WERI-Rb-1 (cell line): ENCODE measurements at regions not wholly inside any gene's neighbourhood (a gene's known extent, or its start where the extent isn't known, plus 50 kb on each side); places are given as distances from the start of the nearest gene placed in this dataset.

Source experiments
- DNase-seq: peaks from one replicate; pipeline ENCODE4 v3.0.0-alpha.2; 2020
- H3K27ac ChIP-seq: fragments of 250-450 bp; sonication (Bioruptor Pico); 2 replicates; pipeline ENCODE4 v1.5.1; 2020; ENCODE audit warnings: mild to moderate bottlenecking, moderate library complexity
- H3K27me3 ChIP-seq: fragments of 250-450 bp; sonication (Bioruptor Pico); 2 replicates; pipeline ENCODE4 v1.5.1; 2021; ENCODE audit warnings: mild to moderate bottlenecking, low read depth, moderate library complexity; ENCODE audit not compliant: insufficient read depth, severe bottlenecking
- H3K36me3 ChIP-seq: fragments of 250-450 bp; sonication (Bioruptor Pico); 2 replicates; pipeline ENCODE4 v1.5.1; 2020; ENCODE audit warnings: mild to moderate bottlenecking, moderate library complexity
- H3K4me3 ChIP-seq: 2 replicates; pipeline ENCODE4 v1.5.1; 2011; ENCODE audit warnings: low read depth, mild to moderate bottlenecking, control low read depth, low read length
- H3K9me3 ChIP-seq: fragments of 250-450 bp; sonication (Bioruptor Pico); 2 replicates; pipeline ENCODE4 v1.5.1; 2021; ENCODE audit warnings: mild to moderate bottlenecking, moderate library complexity; ENCODE audit not compliant: severe bottlenecking
- CTCF ChIP-seq: IDR thresholded peaks from 2 replicates; pipeline ENCODE4 v1.5.1; 2011; ENCODE audit warnings: low read depth, mild to moderate bottlenecking, control low read depth, inconsistent platforms, low read length

DNA sequence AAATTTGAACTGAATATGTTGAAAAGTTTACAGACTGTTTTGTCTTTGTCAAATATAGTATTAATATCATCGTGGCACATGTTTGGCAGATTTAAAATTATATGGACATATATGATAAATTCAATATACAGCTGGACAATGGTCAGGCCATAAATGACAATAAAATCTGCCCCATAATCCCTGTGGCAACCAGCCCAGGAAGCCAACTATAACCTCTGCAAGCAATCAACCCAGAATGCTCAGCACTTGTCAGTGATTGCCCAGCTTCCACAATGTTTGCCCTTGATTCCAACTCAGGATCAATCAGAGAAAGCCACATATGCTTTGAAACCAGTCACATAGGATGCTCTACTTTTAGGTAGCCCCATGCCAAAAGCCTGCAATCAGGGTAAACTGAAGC is 671.9 kb downstream of the SUCLG1 start:
- Histone ChIP-seq H3K27me3 (no peaks in the 10 kb centered on the region), H3K4me3 (no peak overlapping the region), H3K36me3 (no peaks in the 10 kb centered on the region), H3K27ac (no peak overlapping the region), H3K9me3 (no peaks in the 10 kb centered on the region)
- no peak for DNase-seq
- TF ChIP-seq CTCF = no peak

- TF ChIP-seq CTCF = no peak
- no peak for DNase-seq
- Histone ChIP-seq H3K4me3 (no peak overlapping the region), H3K36me3 (no peaks in the 10 kb centered on the region), H3K27me3 (no peaks in the 10 kb centered on the region), H3K27ac (no peak overlapping the region), H3K9me3 (no peaks in the 10 kb centered on the region)
Measured at GRCh38 chr2:83786140-83786539, 672.9 kb downstream of the SUCLG1 start.

DNA sequence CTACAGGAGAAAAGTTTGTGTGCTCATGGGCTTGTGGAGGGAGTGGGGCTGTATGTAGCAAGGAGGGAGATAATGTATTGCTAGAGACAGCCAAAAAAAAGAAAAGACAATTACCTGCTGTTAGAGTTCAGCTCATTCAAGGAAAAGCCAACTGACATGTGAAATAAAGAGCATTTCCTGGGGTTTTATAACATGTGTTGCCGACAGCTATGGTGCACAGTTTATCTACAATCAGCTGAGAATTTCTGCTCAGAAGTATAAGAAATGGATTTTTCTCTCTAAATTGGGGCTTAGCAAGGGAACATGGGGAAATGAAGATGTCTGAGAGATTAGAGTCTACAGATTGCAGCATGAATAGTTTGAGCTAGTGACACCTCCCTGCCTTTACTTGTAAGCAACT is 674.1 kb downstream of the SUCLG1 start:
- no peaks in the 10 kb centered on the region for H3K9me3 ChIP-seq
- no peak for DNase-seq
- no peak overlapping the region for H3K4me3 ChIP-seq
- H3K27me3 ChIP-seq = no peaks in the 10 kb centered on the region
- no peak overlapping the region for H3K27ac ChIP-seq
- no peak for TF ChIP-seq CTCF
- H3K36me3 ChIP-seq = no peaks in the 10 kb centered on the region

GRCh38 chr2:83784315-83784714 is 674.8 kb downstream of the SUCLG1 start:
- no peak overlapping the region for H3K27ac ChIP-seq
- TF ChIP-seq CTCF = no peak
- H3K9me3 ChIP-seq = no peaks in the 10 kb centered on the region
- no peaks in the 10 kb centered on the region for H3K36me3 ChIP-seq
- no peaks in the 10 kb centered on the region for H3K27me3 ChIP-seq
- H3K4me3 ChIP-seq = no peak overlapping the region
- DNase-seq = no peak

DNA sequence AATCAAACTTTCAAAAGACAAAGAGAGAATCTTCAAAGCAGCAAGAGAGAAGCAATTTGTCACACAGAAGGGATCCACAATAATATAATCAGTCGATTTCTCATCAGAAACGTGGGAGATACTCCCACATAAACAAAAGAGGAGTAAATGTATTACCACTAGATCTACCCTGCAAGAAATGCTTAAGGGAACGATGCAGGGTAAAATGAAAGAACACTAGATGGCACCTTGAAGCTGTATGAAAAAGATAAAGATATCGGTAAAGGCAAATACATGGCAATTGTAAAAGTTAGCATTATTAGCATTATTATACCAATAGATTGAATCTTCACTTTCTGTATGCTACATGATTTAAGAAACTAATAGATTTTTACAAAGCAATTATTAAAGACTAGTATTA is 677.0 kb downstream of the SUCLG1 start:
- no peak for DNase-seq
- no peaks in the 10 kb centered on the region for H3K9me3 ChIP-seq
- H3K36me3 ChIP-seq = no peaks in the 10 kb centered on the region
- no peak overlapping the region for H3K4me3 ChIP-seq
- TF ChIP-seq CTCF = no peak
- no peaks in the 10 kb centered on the region for H3K27me3 ChIP-seq
- no peak overlapping the region for H3K27ac ChIP-seq

DNA sequence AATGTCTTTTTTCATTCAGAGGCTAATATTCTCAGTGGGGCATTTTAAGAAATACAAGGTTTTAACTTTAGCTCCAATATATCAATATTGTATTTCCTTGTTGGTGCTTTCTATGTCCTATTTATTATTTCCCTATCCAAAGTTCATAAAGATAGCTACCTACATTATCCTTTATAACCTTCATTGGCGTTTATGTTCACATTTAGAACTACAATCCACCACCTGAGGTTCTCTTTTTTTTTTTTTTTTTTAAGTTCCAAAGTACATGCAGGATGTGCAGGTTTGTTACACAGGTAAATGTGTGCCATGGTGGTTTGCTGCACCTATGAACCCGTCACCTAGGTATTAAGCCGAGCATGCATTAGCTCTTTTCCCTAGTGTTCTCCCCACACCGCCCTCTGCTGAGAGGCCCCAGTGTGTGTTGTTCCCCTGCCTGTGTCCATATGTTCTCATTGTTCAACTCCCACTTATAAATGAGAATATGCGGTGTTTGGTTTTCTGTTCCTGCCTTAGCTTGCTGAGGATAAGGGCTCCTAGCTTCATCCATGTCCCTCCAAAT is 694.6 kb downstream of the SUCLG1 start:
- DNase-seq = no peak
- H3K4me3 ChIP-seq = no peak overlapping the region
- TF ChIP-seq CTCF = no peak
- no peaks in the 10 kb centered on the region for H3K36me3 ChIP-seq
- peaks cover 2% of the 10 kb centered on the region for H3K9me3 ChIP-seq
- H3K27me3 ChIP-seq = no peaks in the 10 kb centered on the region
- no peak overlapping the region for H3K27ac ChIP-seq
